ENCODE measurements at regions not wholly inside any gene's neighbourhood (a gene's known extent, or its start where the extent isn't known, plus 50 kb on each side); places are given as distances from the start of the nearest gene placed in this dataset.

DNA sequence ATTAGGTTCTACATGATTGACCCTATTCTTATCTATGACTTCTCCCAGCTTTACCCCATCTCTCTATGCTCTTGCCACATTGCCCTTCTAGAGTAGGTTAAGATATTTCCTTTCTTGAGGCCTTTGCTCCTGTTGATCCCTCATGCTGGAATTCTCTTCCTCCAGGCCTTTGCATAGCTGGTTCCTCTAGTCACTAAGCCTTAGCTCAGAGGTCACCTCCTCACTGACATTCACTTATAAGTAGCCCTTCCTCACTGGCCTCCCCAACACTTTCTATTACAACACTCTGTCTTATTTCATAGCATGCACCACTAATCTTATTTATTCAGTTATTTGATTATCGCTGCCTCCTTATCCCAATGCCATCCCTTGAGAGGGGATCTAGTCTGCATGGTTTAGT is 228.4 kb upstream of the COL8A1 start:
- Histone ChIP-seq H2AFZ (ENCODE audit: low read length) (no peak overlapping the region), H4K20me1 (ENCODE audit: control insufficient read depth, insufficient read depth, insufficient read length) (no peaks in the 10 kb centered on the region), H3K79me2 (ENCODE audit: insufficient read depth, low read length) (no peaks in the 10 kb centered on the region), H3K23me2 (ENCODE audit: insufficient read length, low read depth, low read length, poor library complexity, severe bottlenecking) (no peaks in the 10 kb centered on the region), H3K9ac (ENCODE audit: extremely low read depth, insufficient read length, low read length) (no peak overlapping the region), H3K4me2 (ENCODE audit: insufficient read depth, insufficient read length, low read length) (no peak overlapping the region), H3K79me1 (ENCODE audit: insufficient read depth, low read depth, low read length, poor library complexity, severe bottlenecking) (no peaks in the 10 kb centered on the region), H3K4me1 (ENCODE audit: insufficient read depth, low read length) (no peaks in the 10 kb centered on the region), H4K91ac (ENCODE audit: insufficient read length, low read depth, low read length) (no peak overlapping the region), H3K27ac (ENCODE audit: insufficient read length, low read depth, low read length) (no peak overlapping the region), H3K4ac (ENCODE audit: low read depth, low read length) (no peak overlapping the region), H3T11ph (ENCODE audit: low read length) (no peak overlapping the region), H2AK5ac (ENCODE audit: insufficient read length, low read length) (no peak overlapping the region), H3K27me3 (ENCODE audit: insufficient read depth, low read length) (no peaks in the 10 kb centered on the region), H4K8ac (replicated peaks; ENCODE audit: insufficient read length, low read depth, low read length) (no peak overlapping the region), H2BK5ac (ENCODE audit: insufficient read length, low read length) (no peak overlapping the region), H3K14ac (ENCODE audit: insufficient read depth, low read length) (no peak overlapping the region), H2BK15ac (ENCODE audit: low read depth, low read length) (no peak overlapping the region), H3K56ac (ENCODE audit: insufficient read length, low read depth, low read length) (no peak overlapping the region), H2BK12ac (ENCODE audit: insufficient read length, low read depth, low read length) (no peak overlapping the region), H4K5ac (ENCODE audit: insufficient read length, low read depth, low read length) (no peak overlapping the region), H3K9me3 (ENCODE audit: control insufficient read depth, low read depth, low read length) (no peaks in the 10 kb centered on the region), H3K23ac (ENCODE audit: insufficient read length, low read depth, low read length) (no peak overlapping the region), H2BK20ac (ENCODE audit: low read depth, low read length, poor library complexity, severe bottlenecking) (no peak overlapping the region), H3K18ac (ENCODE audit: insufficient read length, low read depth, low read length) (no peak overlapping the region), H2BK120ac (ENCODE audit: low read depth, low read length, poor library complexity, severe bottlenecking) (no peak overlapping the region)
- Mint-ChIP-seq H3K9me3 (no peaks in the 10 kb centered on the region), H3K4me3 (no peak overlapping the region), H3K27ac (0 out of 7 replicates have a peak overlapping the region, but pooled peaks of 1 of the 3 experiments have one; percentile 8), H3K27me3 (ENCODE audit: low read depth) (no peaks in the 10 kb centered on the region; the same call in 1 of the 2 replicates), H3K4me1 (no peaks in the 10 kb centered on the region), H3K36me3 (ENCODE audit: insufficient read depth in 1 of 3, low read depth in 3 of 3) (no peaks in the 10 kb centered on the region)
- TF ChIP-seq, protein P1, sequence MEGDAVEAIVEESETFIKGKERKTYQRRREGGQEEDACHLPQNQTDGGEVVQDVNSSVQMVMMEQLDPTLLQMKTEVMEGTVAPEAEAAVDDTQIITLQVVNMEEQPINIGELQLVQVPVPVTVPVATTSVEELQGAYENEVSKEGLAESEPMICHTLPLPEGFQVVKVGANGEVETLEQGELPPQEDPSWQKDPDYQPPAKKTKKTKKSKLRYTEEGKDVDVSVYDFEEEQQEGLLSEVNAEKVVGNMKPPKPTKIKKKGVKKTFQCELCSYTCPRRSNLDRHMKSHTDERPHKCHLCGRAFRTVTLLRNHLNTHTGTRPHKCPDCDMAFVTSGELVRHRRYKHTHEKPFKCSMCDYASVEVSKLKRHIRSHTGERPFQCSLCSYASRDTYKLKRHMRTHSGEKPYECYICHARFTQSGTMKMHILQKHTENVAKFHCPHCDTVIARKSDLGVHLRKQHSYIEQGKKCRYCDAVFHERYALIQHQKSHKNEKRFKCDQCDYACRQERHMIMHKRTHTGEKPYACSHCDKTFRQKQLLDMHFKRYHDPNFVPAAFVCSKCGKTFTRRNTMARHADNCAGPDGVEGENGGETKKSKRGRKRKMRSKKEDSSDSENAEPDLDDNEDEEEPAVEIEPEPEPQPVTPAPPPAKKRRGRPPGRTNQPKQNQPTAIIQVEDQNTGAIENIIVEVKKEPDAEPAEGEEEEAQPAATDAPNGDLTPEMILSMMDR (conservative IDR thresholded peaks at IDR 0.05), result no peak
- no CpG with 5 or more reads among the region's 1 CpG for WGBS (ENCODE audit: extremely low coverage, insufficient read length, low lambda C conversion rate)
- no peak for DNase-seq
